OCI-LY1 (cell line): ENCODE measurements at regions not wholly inside any gene's neighbourhood (a gene's known extent, or its start where the extent isn't known, plus 50 kb on each side); places are given as distances from the start of the nearest gene placed in this dataset.

Source experiments
- H2AFZ ChIP-seq: fragments of 200-600 bp; sonication (generic), shearing (Covaris generic); 2 replicates; pipeline ENCODE4 v1.6.0; 2014; ENCODE audit warnings: antibody characterized with exemption, mild to moderate bottlenecking, low read length
- H3F3A ChIP-seq: fragments of 200-600 bp; sonication (generic), shearing (Covaris generic); 2 replicates; pipeline ENCODE4 v1.6.0; 2014; ENCODE audit warnings: mild to moderate bottlenecking, antibody characterized with exemption, low read length, moderate library complexity; ENCODE audit not compliant: insufficient read depth
- H3K27ac ChIP-seq: fragments of 200-600 bp; sonication (generic); 2 replicates; pipeline ENCODE4 v1.5.1; 2014; ENCODE audit warnings: low read length, mixed run types, mild to moderate bottlenecking, low read depth; ENCODE audit not compliant: poor library complexity, severe bottlenecking
- H3K27me3 ChIP-seq: fragments of 200-600 bp; sonication (generic); 2 replicates; pipeline ENCODE4 v1.6.0; 2014; ENCODE audit warnings: antibody characterized with exemption, mild to moderate bottlenecking, low read length, moderate library complexity; ENCODE audit not compliant: insufficient read depth
- H3K36me3 ChIP-seq: fragments of 200-600 bp; sonication (generic); 2 replicates; pipeline ENCODE4 v1.6.1; 2014; ENCODE audit warnings: mild to moderate bottlenecking, antibody characterized with exemption, low read length, moderate library complexity, mixed read lengths; ENCODE audit not compliant: insufficient read depth
- H3K4me1 ChIP-seq: fragments of 200-600 bp; sonication (generic); 2 replicates; pipeline ENCODE4 v1.5.1; 2014; ENCODE audit warnings: mild to moderate bottlenecking, low read length, moderate library complexity; ENCODE audit not compliant: insufficient read depth, severe bottlenecking
- H3K4me2 ChIP-seq: fragments of 200-600 bp; sonication (generic), shearing (Covaris generic); 2 replicates; pipeline ENCODE4 v1.6.1; 2014; ENCODE audit warnings: low read length
- H3K4me3 ChIP-seq: fragments of 200-600 bp; sonication (generic); 2 replicates; pipeline ENCODE4 v1.5.1; 2014; ENCODE audit warnings: low read length, low read depth, mild to moderate bottlenecking, mixed read lengths; ENCODE audit not compliant: poor library complexity, severe bottlenecking
- H3K79me2 ChIP-seq: fragments of 200-600 bp; shearing (Covaris generic); 2 replicates; pipeline ENCODE4 v1.6.1; 2016; ENCODE audit warnings: mixed run types, low read length, mixed read lengths; ENCODE audit not compliant: insufficient read depth
- H3K9ac ChIP-seq: fragments of 200-600 bp; sonication (generic), shearing (Covaris generic); 2 replicates; pipeline ENCODE4 v1.6.1; 2014; ENCODE audit warnings: mild to moderate bottlenecking, low read length, mixed read lengths
- H3K9me2 ChIP-seq: fragments of 200-600 bp; sonication (generic), shearing (Covaris generic); 2 replicates; pipeline ENCODE4 v1.6.1; 2014; ENCODE audit warnings: low read depth, mild to moderate bottlenecking, low read length, mixed read lengths
- H3K9me3 ChIP-seq: fragments of 200-600 bp; shearing (Covaris generic); 2 replicates; pipeline ENCODE4 v1.6.1; 2014; ENCODE audit warnings: low read length, mixed read lengths
- H4K20me1 ChIP-seq: fragments of 200-600 bp; sonication (generic), shearing (Covaris generic); 2 replicates; pipeline ENCODE4 v1.6.0; 2016; ENCODE audit warnings: mild to moderate bottlenecking, low read length; ENCODE audit not compliant: insufficient read depth
- EZH2 ChIP-seq: fragments of 200-600 bp; sonication (generic), shearing (Covaris generic); IDR thresholded peaks from 2 replicates; pipeline ENCODE4 v1.8.0; 2017; ENCODE audit warnings: borderline replicate concordance, mixed run types, mild to moderate bottlenecking, antibody characterized with exemption, low read length, moderate library complexity, mixed read lengths
- TF ChIP-seq, protein P1 (sequence below): fragments of 200-600 bp; sonication (generic), shearing (Covaris generic); IDR thresholded peaks from 2 replicates; pipeline ENCODE4 v1.5.1; 2017; ENCODE audit warnings: mild to moderate bottlenecking, antibody characterized with exemption, low read length, moderate library complexity, mixed read lengths

DNA sequence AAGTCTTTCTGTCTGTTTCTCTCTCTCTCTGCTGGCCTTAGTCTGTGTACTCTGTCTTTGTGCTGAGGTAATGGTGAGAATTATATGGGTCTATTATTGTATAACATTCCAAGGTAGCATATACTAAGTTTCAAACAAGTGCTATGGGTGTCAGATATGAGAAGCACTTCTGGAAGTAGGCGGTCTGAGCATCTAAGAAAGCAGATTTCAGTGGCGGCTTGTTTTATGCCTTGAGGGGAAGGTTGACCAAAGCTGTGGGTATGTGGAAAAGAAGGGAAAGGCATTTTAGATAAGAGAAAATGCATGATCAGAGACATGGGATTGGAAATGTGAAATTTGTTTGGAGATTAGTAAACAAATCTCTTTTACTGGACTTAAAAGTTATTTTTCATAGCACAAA, 348.5 kb downstream of the RFC3 start:
- H3K27ac ChIP-seq = no peak overlapping the region
- no peaks in the 10 kb centered on the region for H3K79me2 ChIP-seq
- no peak overlapping the region for H3K9ac ChIP-seq
- no peak overlapping the region for H3K4me3 ChIP-seq
- H3K9me3 ChIP-seq = no peaks in the 10 kb centered on the region
- no peaks in the 10 kb centered on the region for H3F3A ChIP-seq
- H3K4me2 ChIP-seq = no peak overlapping the region
- H3K27me3 ChIP-seq = no peaks in the 10 kb centered on the region
- H3K9me2 ChIP-seq = no peaks in the 10 kb centered on the region
- TF ChIP-seq, protein P1, sequence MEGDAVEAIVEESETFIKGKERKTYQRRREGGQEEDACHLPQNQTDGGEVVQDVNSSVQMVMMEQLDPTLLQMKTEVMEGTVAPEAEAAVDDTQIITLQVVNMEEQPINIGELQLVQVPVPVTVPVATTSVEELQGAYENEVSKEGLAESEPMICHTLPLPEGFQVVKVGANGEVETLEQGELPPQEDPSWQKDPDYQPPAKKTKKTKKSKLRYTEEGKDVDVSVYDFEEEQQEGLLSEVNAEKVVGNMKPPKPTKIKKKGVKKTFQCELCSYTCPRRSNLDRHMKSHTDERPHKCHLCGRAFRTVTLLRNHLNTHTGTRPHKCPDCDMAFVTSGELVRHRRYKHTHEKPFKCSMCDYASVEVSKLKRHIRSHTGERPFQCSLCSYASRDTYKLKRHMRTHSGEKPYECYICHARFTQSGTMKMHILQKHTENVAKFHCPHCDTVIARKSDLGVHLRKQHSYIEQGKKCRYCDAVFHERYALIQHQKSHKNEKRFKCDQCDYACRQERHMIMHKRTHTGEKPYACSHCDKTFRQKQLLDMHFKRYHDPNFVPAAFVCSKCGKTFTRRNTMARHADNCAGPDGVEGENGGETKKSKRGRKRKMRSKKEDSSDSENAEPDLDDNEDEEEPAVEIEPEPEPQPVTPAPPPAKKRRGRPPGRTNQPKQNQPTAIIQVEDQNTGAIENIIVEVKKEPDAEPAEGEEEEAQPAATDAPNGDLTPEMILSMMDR = no peak
- TF ChIP-seq EZH2 = no peak
- no peaks in the 10 kb centered on the region for H4K20me1 ChIP-seq
- H3K4me1 ChIP-seq = no peaks in the 10 kb centered on the region
- H3K36me3 ChIP-seq = no peaks in the 10 kb centered on the region
- H2AFZ ChIP-seq = no peak overlapping the region

DNA sequence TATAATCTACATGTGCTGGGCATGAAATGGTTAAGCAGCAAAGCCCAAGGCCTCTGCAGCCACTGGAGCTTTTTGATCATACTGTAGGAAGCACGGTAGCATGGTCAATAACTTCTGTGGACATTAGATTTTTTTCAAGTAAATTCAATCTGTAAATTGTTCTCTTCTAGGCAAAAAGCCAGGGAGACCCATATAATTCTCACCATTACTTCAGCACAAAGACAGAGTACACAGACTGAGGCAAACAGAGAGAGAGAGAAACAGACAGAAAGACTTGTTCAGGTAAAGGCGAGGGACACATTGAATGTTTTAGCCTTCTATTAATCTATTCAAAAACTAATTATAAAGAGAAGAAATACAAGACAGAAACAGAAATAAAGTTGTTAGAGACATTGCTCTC, 349.4 kb downstream of the RFC3 start:
- Histone ChIP-seq H3F3A (no peaks in the 10 kb centered on the region), H3K4me1 (no peaks in the 10 kb centered on the region), H3K79me2 (no peaks in the 10 kb centered on the region), H2AFZ (no peak overlapping the region), H3K27me3 (no peaks in the 10 kb centered on the region), H3K4me3 (no peak overlapping the region), H3K9me2 (no peaks in the 10 kb centered on the region), H3K9me3 (no peaks in the 10 kb centered on the region), H3K4me2 (no peak overlapping the region), H4K20me1 (no peaks in the 10 kb centered on the region), H3K36me3 (no peaks in the 10 kb centered on the region), H3K9ac (no peak overlapping the region), H3K27ac (no peak overlapping the region)
- TF ChIP-seq EZH2 = no peak
- TF ChIP-seq, protein P1 = no peak

DNA sequence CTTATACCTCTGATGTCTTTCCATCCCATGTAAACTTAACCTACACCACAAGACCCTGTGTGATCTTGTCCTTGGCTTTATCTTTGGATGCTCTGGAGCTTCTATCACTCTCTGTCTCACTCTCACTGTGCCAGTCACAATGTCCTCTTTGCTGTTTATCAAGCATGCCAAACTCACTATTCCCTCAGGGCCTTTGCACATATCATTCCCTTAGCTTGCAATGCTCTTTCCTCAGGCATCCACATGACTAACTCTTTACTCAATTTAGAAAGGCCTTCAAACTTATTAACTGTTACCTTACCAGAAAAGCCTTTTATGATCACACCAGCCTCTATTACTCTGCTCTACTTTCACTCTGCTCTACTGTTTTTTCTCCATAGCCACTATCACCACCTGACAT, 354.1 kb downstream of the RFC3 start:
- no peak overlapping the region for H2AFZ ChIP-seq
- no peaks in the 10 kb centered on the region for H4K20me1 ChIP-seq
- no peak overlapping the region for H3K4me3 ChIP-seq
- TF ChIP-seq, protein P1 = no peak
- no peak for TF ChIP-seq EZH2
- H3K27me3 ChIP-seq = no peaks in the 10 kb centered on the region
- H3K36me3 ChIP-seq = no peaks in the 10 kb centered on the region
- no peak overlapping the region for H3K9ac ChIP-seq
- H3K9me3 ChIP-seq = no peaks in the 10 kb centered on the region
- no peaks in the 10 kb centered on the region for H3F3A ChIP-seq
- H3K79me2 ChIP-seq = no peaks in the 10 kb centered on the region
- no peak overlapping the region for H3K27ac ChIP-seq
- no peak overlapping the region for H3K4me2 ChIP-seq
- no peaks in the 10 kb centered on the region for H3K9me2 ChIP-seq
- no peaks in the 10 kb centered on the region for H3K4me1 ChIP-seq
